ENCODE measurements at regions not wholly inside any gene's neighbourhood (a gene's known extent, or its start where the extent isn't known, plus 50 kb on each side); places are given as distances from the start of the nearest gene placed in this dataset.

DNA sequence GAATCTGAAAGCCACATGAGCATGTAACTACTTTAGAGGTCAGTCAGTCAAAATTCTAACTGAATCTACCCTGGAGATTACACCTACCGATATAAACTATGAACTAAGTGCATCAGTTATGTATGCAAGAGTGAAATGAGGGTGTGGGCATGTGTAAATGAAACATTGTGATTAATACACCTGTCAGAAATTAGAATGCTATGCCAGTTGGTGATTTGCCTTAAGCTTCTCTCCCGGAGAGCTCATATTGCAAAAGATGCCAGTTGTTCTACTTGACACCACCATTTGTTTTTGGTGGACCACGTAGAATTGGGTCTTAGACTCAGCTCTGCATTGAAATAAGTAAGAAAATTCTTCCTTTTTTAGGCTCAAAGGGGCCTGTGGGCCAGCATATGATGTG, 91.0 kb upstream of the KBTBD8 start:
- no peak for TF ChIP-seq CTCF (IDR thresholded peaks at IDR 0.05 in 8 of 11, conservative IDR thresholded peaks at IDR 0.05 in 3 of 11)
- TF ChIP-seq POLR2A (IDR thresholded peaks at IDR 0.05) = no peak
- no peak for TF ChIP-seq POLR2AphosphoS5 (IDR thresholded peaks at IDR 0.05)
- peaks cover 0 to 8% (median 0%) of the 10 kb centered on the region in 7 donors for H3K27me3 ChIP-seq (replicated peaks in 1 of 7)
- DNase-seq = no peak
- WGBS, 5 donors = 78 to 92% (median 85%) methylated on average over 3 of the region's 3 CpGs
- no peak overlapping the region for H3K27ac ChIP-seq
- H3K4me1 ChIP-seq = no peaks in the 10 kb centered on the region
- no peaks in the 10 kb centered on the region for H3K36me3 ChIP-seq
- intact Hi-C loops (cut with DNase I; ENCODE audit: low total_unique reads) = no loop called here
- peaks cover 0 to 12% (median 5%) of the 10 kb centered on the region in 8 donors for H3K9me3 ChIP-seq
- no peak overlapping the region for H3K4me3 ChIP-seq

GRCh38 chr3:66910266-66911055, 87.6 kb upstream of the KBTBD8 start:
- intact Hi-C loops (cut with DNase I; ENCODE audit: low total_unique reads) = no loop called here
- peaks cover 0 to 8% (median 0%) of the 10 kb centered on the region in 7 donors for H3K27me3 ChIP-seq (replicated peaks in 1 of 7)
- no peak overlapping the region for H3K27ac ChIP-seq
- DNase-seq = no peak
- TF ChIP-seq CTCF (IDR thresholded peaks at IDR 0.05 in 8 of 11, conservative IDR thresholded peaks at IDR 0.05 in 3 of 11) (no peak), POLR2AphosphoS5 (IDR thresholded peaks at IDR 0.05) (no peak), POLR2A (IDR thresholded peaks at IDR 0.05) (no peak)
- no peak overlapping the region for H3K4me3 ChIP-seq
- 73 to 85% (median 82%) methylated on average over 6 of the region's 6 CpGs for WGBS, 5 donors
- no peaks in the 10 kb centered on the region for H3K36me3 ChIP-seq
- H3K9me3 ChIP-seq = peaks cover 0 to 40% (median 35%) of the 10 kb centered on the region in 8 donors
- no peaks in the 10 kb centered on the region for H3K4me1 ChIP-seq

GRCh38 chr3:66912306-66912705, 85.8 kb upstream of the KBTBD8 start:
- Histone ChIP-seq H3K27me3 (replicated peaks in 1 of 7) (no peaks in the 10 kb centered on the region), H3K27ac (no peak overlapping the region), H3K9me3 (peaks cover 0 to 45% (median 37%) of the 10 kb centered on the region in 8 donors), H3K4me1 (no peaks in the 10 kb centered on the region), H3K4me3 (no peak overlapping the region), H3K36me3 (no peaks in the 10 kb centered on the region)
- no peak for DNase-seq
- TF ChIP-seq CTCF (IDR thresholded peaks at IDR 0.05 in 8 of 11, conservative IDR thresholded peaks at IDR 0.05 in 3 of 11) (no peak), POLR2AphosphoS5 (IDR thresholded peaks at IDR 0.05) (no peak), POLR2A (IDR thresholded peaks at IDR 0.05) (no peak)
- intact Hi-C loops (cut with DNase I; ENCODE audit: low total_unique reads) = no loop called here

DNA sequence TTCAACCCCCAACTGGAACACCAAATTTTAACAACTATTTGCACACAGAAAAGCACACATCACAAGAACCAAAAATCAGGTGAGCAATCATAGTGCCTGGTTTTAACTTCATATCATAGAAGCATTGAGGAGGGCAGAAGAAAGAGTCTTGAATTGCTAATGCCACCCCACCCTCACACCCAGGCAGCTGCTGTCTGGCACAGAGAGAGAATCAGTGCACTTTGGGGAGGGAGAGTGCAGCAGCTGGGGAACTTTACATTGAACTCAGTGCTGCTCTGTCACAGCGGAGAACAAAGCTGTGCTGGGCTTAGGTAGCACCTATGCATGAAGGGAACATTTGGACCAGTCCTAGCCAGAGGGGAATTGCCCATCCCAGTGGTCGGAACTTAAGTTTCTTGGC, 76.0 kb upstream of the KBTBD8 start:
- Histone ChIP-seq H3K4me3 (no peak overlapping the region), H3K27ac (no peak overlapping the region), H3K9me3 (peaks cover 0 to 7% (median 0%) of the 10 kb centered on the region in 8 donors), H3K4me1 (no peaks in the 10 kb centered on the region), H3K36me3 (no peaks in the 10 kb centered on the region), H3K27me3 (replicated peaks in 1 of 7) (no peaks in the 10 kb centered on the region)
- TF ChIP-seq POLR2A (IDR thresholded peaks at IDR 0.05) (no peak), POLR2AphosphoS5 (IDR thresholded peaks at IDR 0.05) (no peak), CTCF (IDR thresholded peaks at IDR 0.05 in 8 of 11, conservative IDR thresholded peaks at IDR 0.05 in 3 of 11) (no peak)
- intact Hi-C loops (cut with DNase I; ENCODE audit: low total_unique reads) = no loop called here
- WGBS, 5 donors = 82 to 95% (median 90%) methylated on average over 2 of the region's 2 CpGs
- no peak for DNase-seq

Measured in spleen (tissue), 11 donors.